A673 (cell line): ENCODE measurements at regions not wholly inside any gene's neighbourhood (a gene's known extent, or its start where the extent isn't known, plus 50 kb on each side); places are given as distances from the start of the nearest gene placed in this dataset.

Experiments
- BruUV-seq: library from RNA; stranded (reverse); fragments of 400-500 nt; replicated peaks from 2 replicates; lab custom pipeline; 2021; lab: Mats Ljungman, UMichigan
- CTCF ChIA-PET: fragments of 300-600 bp; sonication (Branson Sonifier 250); formaldehyde crosslinking; loops from one replicate; lab custom pipeline; 2022; ENCODE audit warnings: antibody characterized with exemption; lab: Charles Lee
- POLR2A ChIA-PET: fragments of 300-600 bp; sonication (Branson Sonifier 250); formaldehyde crosslinking; loops from one replicate; lab custom pipeline; 2022; ENCODE audit warnings: antibody characterized with exemption; ENCODE audit not compliant: low non-redundant PET; lab: Charles Lee
- DNase-seq: peaks from one replicate; pipeline ENCODE4 v3.0.0-alpha.2; 2015; ENCODE audit warnings: low spot score
- H3K27ac ChIP-seq: fragments of 200-600 bp; sonication (generic); 2 replicates; pipeline ENCODE4 v1.5.1; 2016; ENCODE audit warnings: mixed run types, low read depth, mild to moderate bottlenecking, mixed read lengths, antibody characterized with exemption, low read length; ENCODE audit not compliant: poor library complexity, severe bottlenecking
- H3K27me3 ChIP-seq: fragments of 200-600 bp; sonication (generic); replicated peaks from 2 replicates; pipeline ENCODE4 v1.6.1; 2017; ENCODE audit warnings: mixed run types, low read depth, mild to moderate bottlenecking, mixed read lengths, antibody characterized with exemption, low read length; ENCODE audit not compliant: insufficient read depth, poor library complexity
- H3K36me3 ChIP-seq: fragments of 200-600 bp; sonication (generic); 2 replicates; pipeline ENCODE4 v1.6.1; 2016; ENCODE audit warnings: mixed run types, mild to moderate bottlenecking, mixed read lengths, antibody characterized with exemption, low read length; ENCODE audit not compliant: insufficient read depth, poor library complexity, severe bottlenecking
- H3K4me1 ChIP-seq: fragments of 200-600 bp; sonication (generic); 2 replicates; pipeline ENCODE4 v1.6.1; 2017; ENCODE audit warnings: mixed run types, mild to moderate bottlenecking, mixed read lengths, antibody characterized with exemption, low read length; ENCODE audit not compliant: insufficient read depth, poor library complexity, severe bottlenecking
- H3K4me3 ChIP-seq: fragments of 200-600 bp; sonication (generic); 2 replicates; pipeline ENCODE4 v1.5.1; 2016; ENCODE audit warnings: low read depth, mixed run types, mild to moderate bottlenecking, mixed read lengths, low read length; ENCODE audit not compliant: poor library complexity, severe bottlenecking
- H3K9me3 ChIP-seq: fragments of 200-600 bp; sonication (generic); 2 replicates; pipeline ENCODE4 v1.6.1; 2016; ENCODE audit warnings: mixed run types, low read depth, mild to moderate bottlenecking, mixed read lengths, antibody characterized with exemption, low read length; ENCODE audit not compliant: poor library complexity, severe bottlenecking
- CTCF ChIP-seq: fragments of 300-800, 200-600 bp; sonication (generic); conservative IDR thresholded peaks from 2 replicates; pipeline ENCODE4 v1.5.1; 2017; ENCODE audit warnings: low read depth, mild to moderate bottlenecking, antibody characterized with exemption, low read length, moderate library complexity, mixed read lengths
- EZH2 ChIP-seq: fragments of 200-600 bp; sonication (generic); IDR thresholded peaks from 2 replicates; pipeline ENCODE4 v1.6.1; 2017; ENCODE audit warnings: borderline replicate concordance, low read depth, mild to moderate bottlenecking, mixed read lengths, antibody characterized with exemption, low read length; ENCODE audit not compliant: poor library complexity, severe bottlenecking
- intact Hi-C: fragments of 100-400 bp; cut with micrococcal nuclease; formaldehyde crosslinking; loops from one replicate; pipeline ENCODE4 v1.10.0; 2022; ENCODE audit not compliant: unreplicated experiment

- no peak overlapping the region for H3K27ac ChIP-seq
- H3K4me3 ChIP-seq, result no peak overlapping the region
- intact Hi-C loops, result no loop called here
- no peaks in the 10 kb centered on the region for H3K9me3 ChIP-seq
- ChIA-PET POLR2A (no interaction called here), CTCF (no interaction called here)
- no TSS peak for BruUV-seq
- H3K4me1 ChIP-seq, result no peaks in the 10 kb centered on the region
- no peaks in the 10 kb centered on the region for H3K36me3 ChIP-seq
- no peaks in the 10 kb centered on the region for H3K27me3 ChIP-seq
- TF ChIP-seq CTCF (no peak), EZH2 (no peak)
- DNase-seq, result no peak
These were observed 1282.6 kb downstream of the NCAM2 start for GRCh38 chr21:22280851-22281250.

- no peak for DNase-seq
- Histone ChIP-seq H3K4me1 (no peaks in the 10 kb centered on the region), H3K36me3 (no peaks in the 10 kb centered on the region), H3K27me3 (no peaks in the 10 kb centered on the region), H3K4me3 (no peak overlapping the region), H3K9me3 (no peaks in the 10 kb centered on the region), H3K27ac (no peak overlapping the region)
- no TSS peak for BruUV-seq
- no peak for TF ChIP-seq EZH2
- POLR2A ChIA-PET, result no interaction called here
- intact Hi-C loops, result no loop called here
- CTCF ChIA-PET, result no interaction called here
These were observed 1290.8 kb downstream of the NCAM2 start for GRCh38 chr21:22288885-22289499.

- ChIA-PET CTCF (no interaction called here), POLR2A (no interaction called here)
- no peaks in the 10 kb centered on the region for H3K36me3 ChIP-seq
- no peaks in the 10 kb centered on the region for H3K4me1 ChIP-seq
- intact Hi-C loops, result no loop called here
- no peak overlapping the region for H3K4me3 ChIP-seq
- no peaks in the 10 kb centered on the region for H3K27me3 ChIP-seq
- no peak overlapping the region for H3K27ac ChIP-seq
- TF ChIP-seq CTCF (no peak), EZH2 (no peak)
- no peak for DNase-seq
- BruUV-seq, result no TSS peak
- H3K9me3 ChIP-seq, result no peaks in the 10 kb centered on the region
These were observed 1293.9 kb downstream of the NCAM2 start for GRCh38 chr21:22292144-22292543.

GRCh38 chr21:22297575-22297974, 1299.4 kb downstream of the NCAM2 start:
- Histone ChIP-seq H3K36me3 (no peaks in the 10 kb centered on the region), H3K4me3 (no peak overlapping the region), H3K4me1 (no peaks in the 10 kb centered on the region), H3K27ac (no peak overlapping the region), H3K9me3 (peaks cover 8% of the 10 kb centered on the region), H3K27me3 (no peaks in the 10 kb centered on the region)
- no peak for DNase-seq
- TF ChIP-seq CTCF (no peak), EZH2 (no peak)
- intact Hi-C loops, result no loop called here
- BruUV-seq, result no TSS peak
- ChIA-PET POLR2A (no interaction called here), CTCF (no interaction called here)
